SK-N-SH (cell line): ENCODE measurements at regions not wholly inside any gene's neighbourhood (a gene's known extent, or its start where the extent isn't known, plus 50 kb on each side); places are given as distances from the start of the nearest gene placed in this dataset.

ENCODE experiments used
- CTCF ChIA-PET: fragments of 300-600, 350-600 bp; formaldehyde crosslinking; extraction: SDS; loops from one replicate; lab custom pipeline; 2021; lab: Yijun Ruan, JAX
- POLR2A ChIA-PET: fragments of 350-600 bp; sonication (Branson Sonifier 250); formaldehyde crosslinking; extraction: SDS; loops from one replicate; lab custom pipeline; 2020; ENCODE audit warnings: antibody characterized with exemption, inconsistent platforms; lab: Yijun Ruan, JAX
- DNase-seq: peaks from one replicate; pipeline ENCODE4 v3.0.0; 2012
- H2AFZ ChIP-seq: fragments of 200-600 bp; sonication (generic); 2 replicates; pipeline ENCODE4 v1.8.1; 2016; ENCODE audit warnings: antibody characterized with exemption, mild to moderate bottlenecking, low read depth
- H3F3A ChIP-seq: fragments of 200-600 bp; sonication (generic); replicated peaks from 2 replicates; pipeline ENCODE3; 2016; ENCODE audit warnings: antibody characterized with exemption, mild to moderate bottlenecking; ENCODE audit not compliant: insufficient read depth
- H3K27ac ChIP-seq, 2 experiments: fragments of 200-500 bp in 1 of 2; fragments of 200-600 bp in 1 of 2; sonication (Bioruptor generic) in 1 of 2; sonication (generic), shearing (Covaris generic) in 1 of 2; 2 replicates each; pipeline versions ENCODE4 v1.5.1 to v1.6.1; 2014 to 2016; ENCODE audit warnings: low read depth in 2 of 2, inconsistent platforms in 1 of 2, low read length in 1 of 2, mild to moderate bottlenecking in 1 of 2, mixed read lengths in 1 of 2
- H3K27me3 ChIP-seq: fragments of 200-600 bp; sonication (generic), shearing (Covaris generic); 2 replicates; pipeline ENCODE4 v1.6.1; 2016; ENCODE audit warnings: mixed run types; ENCODE audit not compliant: insufficient read depth
- H3K36me3 ChIP-seq, 2 experiments: fragments of 200-500 bp in 1 of 2; fragments of 200-600 bp in 1 of 2; sonication (Bioruptor generic) in 1 of 2; sonication (generic) in 1 of 2; replicated peaks in 1 of 2; 2 replicates each; pipeline versions ENCODE3 to v1.5.1; 2014 to 2016; ENCODE audit warnings: low read length in 1 of 2, mild to moderate bottlenecking in 1 of 2; ENCODE audit not compliant: insufficient read depth in 2 of 2, control insufficient read depth in 1 of 2
- H3K4me1 ChIP-seq, 2 experiments: fragments of 200-500 bp in 1 of 2; fragments of 200-600 bp in 1 of 2; sonication (Bioruptor generic) in 1 of 2; sonication (generic), shearing (Covaris generic) in 1 of 2; 2 replicates each; pipeline versions ENCODE4 v1.5.1 to v1.6.1; 2014 to 2016; ENCODE audit warnings: low read depth in 1 of 2, low read length in 1 of 2, mixed run types in 1 of 2; ENCODE audit not compliant: insufficient read depth in 2 of 2, control insufficient read depth in 1 of 2
- H3K4me2 ChIP-seq: fragments of 200-600 bp; sonication (generic), shearing (Covaris generic); 2 replicates; pipeline ENCODE4 v1.6.1; 2017; ENCODE audit warnings: mixed run types
- H3K4me3 ChIP-seq, 2 experiments: fragments of 200-500 bp in 1 of 2; fragments of 200-600 bp in 1 of 2; sonication (Bioruptor generic) in 1 of 2; sonication (generic), shearing (Covaris generic) in 1 of 2; 2 replicates each; pipeline versions ENCODE4 v1.5.1 to v1.8.1; 2014 to 2016; ENCODE audit warnings: low read depth in 2 of 2, inconsistent platforms in 1 of 2, low read length in 1 of 2, mild to moderate bottlenecking in 1 of 2, mixed read lengths in 1 of 2, moderate library complexity in 1 of 2
- H3K79me2 ChIP-seq: fragments of 200-600 bp; sonication (generic); 2 replicates; pipeline ENCODE4 v1.8.1; 2017; ENCODE audit warnings: mild to moderate bottlenecking; ENCODE audit not compliant: insufficient read depth
- H3K9ac ChIP-seq: fragments of 200-600 bp; sonication (generic); 2 replicates; pipeline ENCODE4 v1.6.1; 2017; ENCODE audit warnings: mixed run types
- H3K9me2 ChIP-seq: fragments of 200-600 bp; sonication (generic); 2 replicates; pipeline ENCODE4 v1.6.1; 2017; ENCODE audit warnings: mixed run types
- H3K9me3 ChIP-seq: fragments of 200-600 bp; sonication (generic); 2 replicates; pipeline ENCODE4 v1.6.1; 2017; ENCODE audit warnings: mixed run types, mild to moderate bottlenecking, moderate library complexity
- H4K20me1 ChIP-seq: fragments of 200-600 bp; sonication (generic); 2 replicates; pipeline ENCODE4 v1.6.1; 2017; ENCODE audit warnings: mild to moderate bottlenecking, mixed run types; ENCODE audit not compliant: insufficient read depth
- CHD2 ChIP-seq: fragments of 150-350 bp; IDR thresholded peaks from 2 replicates; pipeline ENCODE4 v1.6.1; 2018; ENCODE audit warnings: low read length; ENCODE audit not compliant: partially characterized antibody
- ELF1 ChIP-seq: IDR thresholded peaks from 2 replicates; pipeline ENCODE4 v1.4.0; 2012
- EP300 ChIP-seq, 2 experiments: IDR thresholded peaks; 2 replicates each; pipeline versions ENCODE4 v1.4.0 to v1.6.1; 2012; ENCODE audit warnings: borderline replicate concordance in 1 of 2, low read depth in 1 of 2, low read length in 1 of 2
- FOXJ3 ChIP-seq: sonication (generic); formaldehyde crosslinking; IDR thresholded peaks from 2 replicates; pipeline ENCODE4 v1.5.1; 2020; ENCODE audit warnings: mild to moderate bottlenecking, missing genetic modification reagents
- MXI1 ChIP-seq: IDR thresholded peaks from 2 replicates; pipeline ENCODE4 v1.6.1; 2012; ENCODE audit warnings: mild to moderate bottlenecking, low read depth, low read length, improper control_type of control experiment
- RAD21 ChIP-seq: IDR thresholded peaks from 2 replicates; pipeline ENCODE4 v1.6.1; 2012; ENCODE audit warnings: mild to moderate bottlenecking, low read length
- REST ChIP-seq: IDR thresholded peaks from 2 replicates; pipeline ENCODE4 v1.6.1; 2012; ENCODE audit warnings: mild to moderate bottlenecking, low read depth, low read length, moderate library complexity
- SIN3A ChIP-seq: IDR thresholded peaks from 2 replicates; pipeline ENCODE4 v1.6.1; 2012; ENCODE audit warnings: low read depth, mild to moderate bottlenecking, low read length, moderate library complexity, borderline replicate concordance
- SMC3 ChIP-seq: IDR thresholded peaks from 2 replicates; pipeline ENCODE4 v1.6.1; 2012; ENCODE audit warnings: low read depth, low read length, improper control_type of control experiment
- TAF1 ChIP-seq: IDR thresholded peaks from 2 replicates; pipeline ENCODE4 v1.6.1; 2012; ENCODE audit warnings: low read depth, mild to moderate bottlenecking, low read length, moderate library complexity, borderline replicate concordance
- TEAD4 ChIP-seq: IDR thresholded peaks from 2 replicates; pipeline ENCODE4 v1.4.0; 2012; ENCODE audit warnings: mild to moderate bottlenecking, borderline replicate concordance; ENCODE audit not compliant: insufficient read depth
- USF2 ChIP-seq: fragments of 150-350 bp; IDR thresholded peaks from 2 replicates; pipeline ENCODE4 v1.6.1; 2017; ENCODE audit warnings: antibody characterized with exemption, low read length, low read depth, borderline replicate concordance
- YY1 ChIP-seq: IDR thresholded peaks from 2 replicates; pipeline ENCODE4 v1.4.0; 2012; ENCODE audit warnings: low read depth, mild to moderate bottlenecking
- ZBTB33 ChIP-seq: IDR thresholded peaks from 2 replicates; pipeline ENCODE4 v1.4.0; 2012; ENCODE audit warnings: low read depth, borderline replicate concordance
- WGBS: methylation state at CpG from one replicate; pipeline ENCODE4 v1.1.6; 2017; ENCODE audit warnings: low lambda C conversion rate; 5-methylcytosine and 5-hydroxymethylcytosine counted together
- TF ChIP-seq, protein P1 (sequence below): fragments of 200-600 bp; sonication (generic); IDR thresholded peaks from 2 replicates; pipeline ENCODE4 v1.6.1; 2017; ENCODE audit warnings: antibody characterized with exemption, mild to moderate bottlenecking, moderate library complexity

DNA sequence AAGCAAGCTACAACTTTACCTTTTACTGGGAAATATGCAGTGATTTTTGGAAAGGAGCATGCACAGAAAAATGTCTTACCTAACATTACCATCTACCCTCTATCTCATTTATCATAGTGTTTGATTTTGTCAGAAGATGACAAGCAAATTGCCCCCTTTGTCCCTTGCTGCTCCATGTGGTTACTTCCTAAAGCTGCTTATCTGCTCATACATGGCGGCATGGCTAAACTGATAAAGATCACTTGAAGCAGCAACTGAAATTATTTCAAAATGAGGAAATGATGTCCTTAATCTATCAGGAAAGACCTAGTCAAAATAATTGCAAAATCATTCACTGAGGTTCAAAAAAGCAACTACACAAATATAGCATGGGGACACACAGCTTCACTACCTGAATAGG is 1198.5 kb upstream of the SORCS1 start:
- Histone ChIP-seq H3K9me2 (no peaks in the 10 kb centered on the region), H2AFZ (no peak overlapping the region), H3K9ac (no peak overlapping the region), H3K4me3 (no peak overlapping the region), H3K79me2 (no peaks in the 10 kb centered on the region), H4K20me1 (no peaks in the 10 kb centered on the region), H3K9me3 (no peaks in the 10 kb centered on the region), H3K4me2 (no peak overlapping the region), H3K36me3 (no peaks in the 10 kb centered on the region), H3K27ac (no peak overlapping the region), H3K27me3 (no peaks in the 10 kb centered on the region), H3F3A (peaks cover 13% of the 10 kb centered on the region), H3K4me1 (no peaks in the 10 kb centered on the region; a peak in 2 of 4 replicates)
- ChIA-PET POLR2A (no interaction called here), CTCF (no interaction called here)
- TF ChIP-seq REST (no peak), ELF1 (no peak), FOXJ3 (no peak), SMC3 (no peak), YY1 (no peak), SIN3A (no peak), TEAD4 (no peak)
- no peak for DNase-seq
- 69% methylated on average over 1 of the region's 1 CpG for WGBS

DNA sequence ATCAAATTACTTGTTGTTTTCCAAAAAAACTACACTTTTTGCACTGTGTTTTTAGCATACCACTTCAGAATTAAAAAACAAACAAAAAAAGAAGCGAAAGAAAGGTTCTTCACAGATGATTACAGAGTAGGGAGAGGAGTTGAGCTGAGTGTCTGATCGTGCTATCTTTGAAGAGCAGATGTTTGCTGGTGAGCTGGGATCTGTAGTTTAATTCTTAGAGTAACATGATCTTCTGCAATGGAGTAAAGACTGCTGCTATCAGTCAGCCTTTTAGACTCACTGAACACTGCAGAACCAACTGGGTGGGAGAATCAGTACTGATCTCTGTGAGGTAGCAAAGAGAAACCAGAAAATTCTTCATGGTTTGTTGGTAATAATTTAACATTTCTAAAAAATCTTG is 1197.8 kb upstream of the SORCS1 start:
- Histone ChIP-seq H3K79me2 (no peaks in the 10 kb centered on the region), H3K9ac (no peak overlapping the region), H3K27ac (no peak overlapping the region), H3K27me3 (no peaks in the 10 kb centered on the region), H3K9me2 (no peaks in the 10 kb centered on the region), H3K4me3 (no peak overlapping the region), H3K9me3 (no peaks in the 10 kb centered on the region), H3K36me3 (no peaks in the 10 kb centered on the region), H4K20me1 (no peaks in the 10 kb centered on the region), H2AFZ (no peak overlapping the region), H3F3A (peaks cover 13% of the 10 kb centered on the region), H3K4me1 (no peaks in the 10 kb centered on the region; a peak in 2 of 4 replicates), H3K4me2 (no peak overlapping the region)
- TF ChIP-seq TEAD4 (no peak), YY1 (no peak), USF2 (no peak), RAD21 (no peak), TAF1 (no peak), EP300 (IDR thresholded peaks at IDR 0.05; ENCODE audit: borderline replicate concordance in 1 of 2, low read depth in 1 of 2, low read length in 1 of 2) (no peak), CHD2 (no peak), ZBTB33 (no peak), MXI1 (no peak)
- TF ChIP-seq, protein P1, sequence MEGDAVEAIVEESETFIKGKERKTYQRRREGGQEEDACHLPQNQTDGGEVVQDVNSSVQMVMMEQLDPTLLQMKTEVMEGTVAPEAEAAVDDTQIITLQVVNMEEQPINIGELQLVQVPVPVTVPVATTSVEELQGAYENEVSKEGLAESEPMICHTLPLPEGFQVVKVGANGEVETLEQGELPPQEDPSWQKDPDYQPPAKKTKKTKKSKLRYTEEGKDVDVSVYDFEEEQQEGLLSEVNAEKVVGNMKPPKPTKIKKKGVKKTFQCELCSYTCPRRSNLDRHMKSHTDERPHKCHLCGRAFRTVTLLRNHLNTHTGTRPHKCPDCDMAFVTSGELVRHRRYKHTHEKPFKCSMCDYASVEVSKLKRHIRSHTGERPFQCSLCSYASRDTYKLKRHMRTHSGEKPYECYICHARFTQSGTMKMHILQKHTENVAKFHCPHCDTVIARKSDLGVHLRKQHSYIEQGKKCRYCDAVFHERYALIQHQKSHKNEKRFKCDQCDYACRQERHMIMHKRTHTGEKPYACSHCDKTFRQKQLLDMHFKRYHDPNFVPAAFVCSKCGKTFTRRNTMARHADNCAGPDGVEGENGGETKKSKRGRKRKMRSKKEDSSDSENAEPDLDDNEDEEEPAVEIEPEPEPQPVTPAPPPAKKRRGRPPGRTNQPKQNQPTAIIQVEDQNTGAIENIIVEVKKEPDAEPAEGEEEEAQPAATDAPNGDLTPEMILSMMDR = no peak
- ChIA-PET POLR2A (no interaction called here), CTCF (no interaction called here)
- DNase-seq = no peak
- WGBS = 73% methylated on average over 2 of the region's 2 CpGs
